Fibroblast of villous mesenchyme (primary cell): ENCODE measurements at regions not wholly inside any gene's neighbourhood (a gene's known extent, or its start where the extent isn't known, plus 50 kb on each side); places are given as distances from the start of the nearest gene placed in this dataset.

Source experiments
- DNase-seq: peaks from one replicate; pipeline ENCODE4 v3.0.0-alpha.2; 2010; ENCODE audit warnings: low read depth
- H3K4me3 ChIP-seq: 2 replicates; pipeline ENCODE4 v1.5.1; 2011; ENCODE audit warnings: low read depth, mild to moderate bottlenecking, low read length
- TF ChIP-seq, protein P1 (sequence below): IDR thresholded peaks from 2 replicates; pipeline ENCODE4 v1.5.1; 2012; ENCODE audit warnings: low read depth, mild to moderate bottlenecking, low read length; ENCODE audit not compliant: insufficient read depth

DNA sequence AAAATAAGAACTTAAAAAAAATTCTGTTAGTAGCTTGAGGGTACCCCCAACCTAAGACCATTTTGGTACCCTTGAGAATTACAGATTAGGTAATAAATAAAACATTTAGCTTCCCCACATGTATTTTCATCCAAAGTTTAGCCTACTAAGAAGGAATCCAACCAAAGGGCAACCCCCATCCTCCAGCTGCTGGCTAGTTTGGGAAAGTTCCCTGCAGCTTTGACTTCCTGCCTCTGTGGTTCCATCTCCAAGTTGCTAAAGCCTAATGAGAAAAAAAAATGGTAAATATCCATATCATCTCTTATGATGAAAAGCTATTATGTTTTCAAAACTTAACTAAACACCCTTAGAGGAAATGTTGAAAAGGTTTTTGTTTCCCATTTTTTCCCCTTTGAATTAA, 547.2 kb downstream of the ANKRD7 start:
- TF ChIP-seq, protein P1, sequence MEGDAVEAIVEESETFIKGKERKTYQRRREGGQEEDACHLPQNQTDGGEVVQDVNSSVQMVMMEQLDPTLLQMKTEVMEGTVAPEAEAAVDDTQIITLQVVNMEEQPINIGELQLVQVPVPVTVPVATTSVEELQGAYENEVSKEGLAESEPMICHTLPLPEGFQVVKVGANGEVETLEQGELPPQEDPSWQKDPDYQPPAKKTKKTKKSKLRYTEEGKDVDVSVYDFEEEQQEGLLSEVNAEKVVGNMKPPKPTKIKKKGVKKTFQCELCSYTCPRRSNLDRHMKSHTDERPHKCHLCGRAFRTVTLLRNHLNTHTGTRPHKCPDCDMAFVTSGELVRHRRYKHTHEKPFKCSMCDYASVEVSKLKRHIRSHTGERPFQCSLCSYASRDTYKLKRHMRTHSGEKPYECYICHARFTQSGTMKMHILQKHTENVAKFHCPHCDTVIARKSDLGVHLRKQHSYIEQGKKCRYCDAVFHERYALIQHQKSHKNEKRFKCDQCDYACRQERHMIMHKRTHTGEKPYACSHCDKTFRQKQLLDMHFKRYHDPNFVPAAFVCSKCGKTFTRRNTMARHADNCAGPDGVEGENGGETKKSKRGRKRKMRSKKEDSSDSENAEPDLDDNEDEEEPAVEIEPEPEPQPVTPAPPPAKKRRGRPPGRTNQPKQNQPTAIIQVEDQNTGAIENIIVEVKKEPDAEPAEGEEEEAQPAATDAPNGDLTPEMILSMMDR = no peak
- no peak overlapping the region for H3K4me3 ChIP-seq
- no peak for DNase-seq

DNA sequence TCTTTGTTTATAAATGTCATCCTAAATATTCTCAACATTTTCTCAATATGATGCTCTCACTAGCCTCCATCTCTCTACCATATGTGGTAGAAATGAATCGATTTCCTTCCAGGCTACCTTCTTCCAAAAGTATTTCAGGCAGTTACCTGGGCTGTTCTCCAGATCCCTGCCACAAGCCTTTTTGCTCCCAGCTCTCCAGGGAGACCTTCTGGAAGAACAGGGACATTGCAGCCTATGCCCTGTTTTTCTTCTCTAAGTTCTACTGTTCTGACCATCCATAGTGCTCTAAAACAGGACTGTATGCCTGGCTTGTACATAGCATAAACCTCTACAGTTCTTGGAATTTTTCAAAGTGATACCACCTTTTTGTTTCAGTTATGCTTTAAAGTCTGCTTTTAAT, 552.8 kb downstream of the ANKRD7 start:
- no peak overlapping the region for H3K4me3 ChIP-seq
- TF ChIP-seq, protein P1 = no peak

DNA sequence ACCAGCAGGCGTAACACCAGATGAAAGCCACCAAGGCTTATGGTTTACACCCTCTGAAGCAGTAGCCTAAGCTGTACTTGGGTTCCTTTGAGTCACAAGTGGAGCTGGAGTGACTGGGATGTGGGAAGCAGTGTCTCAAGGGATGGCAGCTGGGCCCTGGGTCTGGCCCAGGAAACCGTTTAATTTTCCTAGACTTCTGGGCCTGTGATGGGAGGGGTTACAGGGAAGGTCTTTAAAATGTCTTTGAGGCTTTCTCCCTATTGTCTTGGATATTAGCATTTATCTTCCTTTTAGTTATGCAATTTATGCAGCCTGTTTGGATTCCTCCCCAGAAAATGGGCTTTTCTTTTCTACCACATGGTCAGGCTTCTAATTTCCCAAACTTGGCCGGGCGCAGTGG, 568.2 kb downstream of the ANKRD7 start:
- TF ChIP-seq, protein P1 = no peak

More for the DNA sequence above, 552.8 kb downstream of the ANKRD7 start:
- DNase-seq = no peak

DNA sequence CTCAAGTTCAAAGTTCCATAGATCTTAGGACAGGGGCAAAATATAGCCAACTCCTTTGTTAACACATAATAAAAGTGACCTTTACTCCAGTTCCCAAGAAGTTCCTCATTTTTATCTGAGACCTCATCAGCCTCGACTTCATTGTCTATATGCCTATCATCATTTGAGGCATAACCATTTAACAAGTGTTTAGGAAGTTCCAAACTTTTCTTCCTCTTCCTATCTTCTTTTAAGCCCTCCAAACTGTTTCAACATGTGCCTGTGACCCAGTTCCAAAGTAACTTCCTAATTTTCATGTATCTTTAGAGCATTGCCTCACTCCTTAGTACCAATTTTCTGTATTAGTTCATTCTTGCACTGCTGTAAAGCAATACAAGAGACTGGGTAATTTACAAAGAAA, 569.1 kb downstream of the ANKRD7 start:
- H3K4me3 ChIP-seq = no peak overlapping the region
- no peak for DNase-seq
- TF ChIP-seq, protein P1 = no peak

More for the DNA sequence above, 568.2 kb downstream of the ANKRD7 start:
- H3K4me3 ChIP-seq = no peak overlapping the region
- no peak for DNase-seq

DNA sequence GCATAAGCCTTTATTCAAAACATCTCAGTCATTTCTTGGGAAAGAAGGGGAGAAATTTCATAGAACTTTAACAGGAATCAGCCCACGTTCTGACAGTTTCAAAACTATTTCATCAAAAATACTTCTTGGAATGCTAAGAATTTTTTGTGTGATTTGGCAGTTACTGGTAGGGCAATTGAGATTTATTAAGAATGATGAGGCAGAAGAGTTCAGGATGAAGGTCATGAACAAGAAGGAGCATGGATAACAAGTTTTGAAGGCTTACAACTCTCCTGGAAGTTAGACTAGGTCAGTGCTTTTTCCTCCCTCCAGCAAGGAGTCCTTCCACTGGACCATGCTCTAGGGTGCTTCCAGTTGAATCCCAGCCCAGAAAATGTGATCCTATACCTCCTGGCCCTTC, 569.9 kb downstream of the ANKRD7 start:
- TF ChIP-seq, protein P1 = no peak
- H3K4me3 ChIP-seq = no peak overlapping the region
- no peak for DNase-seq

DNA sequence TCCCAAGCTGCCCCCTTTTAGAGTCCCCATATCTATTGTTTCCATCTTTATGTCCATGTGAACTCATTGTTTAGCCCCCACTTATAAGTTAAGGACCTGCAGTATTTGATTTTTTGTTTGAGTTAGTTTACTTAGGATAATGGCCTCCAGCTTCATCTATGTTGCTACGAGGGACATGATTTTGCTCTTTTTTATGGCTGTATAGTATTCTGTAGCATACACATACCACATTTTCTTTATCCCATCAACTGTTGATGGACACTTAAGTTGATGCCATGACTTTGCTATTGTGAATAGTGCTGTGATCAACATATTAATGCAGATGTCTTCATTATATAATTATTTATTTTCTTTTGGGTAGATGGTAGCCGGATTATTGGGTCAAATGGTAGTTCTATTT, 576.9 kb downstream of the ANKRD7 start:
- no peak overlapping the region for H3K4me3 ChIP-seq
- no peak for DNase-seq
- TF ChIP-seq, protein P1 = no peak

DNA sequence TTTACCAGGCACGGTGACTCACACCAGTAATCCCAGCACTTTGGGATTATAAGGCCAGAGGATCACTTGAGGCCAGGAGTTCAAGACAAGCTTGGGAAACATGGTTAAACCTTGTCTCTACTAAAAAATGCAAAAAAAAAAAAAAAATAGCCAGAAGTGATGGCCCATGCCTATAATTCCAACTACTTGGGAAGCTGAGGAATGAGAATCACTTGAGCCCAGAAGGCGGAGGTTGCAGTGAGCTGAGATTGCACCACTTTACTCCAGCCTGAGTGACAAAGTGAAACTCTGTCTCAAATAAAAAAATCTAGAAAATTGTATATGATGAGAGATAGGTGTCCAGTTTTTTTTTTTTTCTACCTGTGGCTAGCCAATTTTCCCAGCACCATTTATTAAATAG, 578.2 kb downstream of the ANKRD7 start:
- DNase-seq = no peak
- H3K4me3 ChIP-seq = no peak overlapping the region
- TF ChIP-seq, protein P1 = no peak
